K562 (cell line): ENCODE measurements at regions not wholly inside any gene's neighbourhood (a gene's known extent, or its start where the extent isn't known, plus 50 kb on each side); places are given as distances from the start of the nearest gene placed in this dataset.

Source experiments
- ATAC-seq: fragments of 200-7000 bp; cut with Tn5 transposase; 3 replicates; pipeline ENCODE4 v1.9.1; 2020; ENCODE audit warnings: moderate library complexity
- BruUV-seq: library from RNA; stranded (reverse); fragments of 400-500 nt; replicated peaks from 2 replicates; lab custom pipeline; 2021; lab: Mats Ljungman, UMichigan
- CTCF ChIA-PET: fragments of 300-600 bp; formaldehyde crosslinking; extraction: SDS; loops from one replicate; lab custom pipeline; 2021; ENCODE audit warnings: low intra/inter-chr PET ratio; lab: Yijun Ruan, JAX
- POLR2A ChIA-PET: fragments of 300-600, 350-650 bp; sonication (Branson Sonifier 250); formaldehyde crosslinking; extraction: SDS; loops from one replicate; lab custom pipeline; 2021; ENCODE audit warnings: antibody characterized with exemption, inconsistent platforms; lab: Yijun Ruan, JAX
- DNase-seq, 4 experiments: peaks; one replicate each; pipeline versions ENCODE4 v3.0.0 to v3.0.0-alpha.2; 2011 to 2018; ENCODE audit warnings: low spot score in 3 of 4, mixed read lengths in 3 of 4; ENCODE audit errors: extremely low read depth in 1 of 4
- FAIRE-seq: peaks from 2 replicates; lab custom pipeline; 2011; peaks lifted over from hg19 to GRCh38; lab: Jason Lieb, UNC
- H2AFZ ChIP-seq: 2 replicates; pipeline ENCODE4 v1.6.0; 2011; ENCODE audit warnings: low read depth, low read length, control low read depth, inconsistent platforms
- H3K27ac ChIP-seq: fragments of 200-600 bp; 3 replicates; pipeline ENCODE4 v1.8.0; 2011; ENCODE audit warnings: low read depth, mild to moderate bottlenecking, control low read depth, inconsistent platforms, low read length, moderate library complexity, mixed read lengths; ENCODE audit errors: extremely low read depth
- H3K27me3 ChIP-seq, 2 experiments: fragments of 300-600 bp in 1 of 2; 2 replicates in 1 of 2; 3 replicates in 1 of 2; pipeline versions ENCODE4 v1.6.0 to v1.8.0; 2011; ENCODE audit warnings: inconsistent platforms in 2 of 2, low read length in 2 of 2, mild to moderate bottlenecking in 1 of 2, mixed read lengths in 1 of 2, moderate library complexity in 1 of 2; ENCODE audit not compliant: control insufficient read depth in 2 of 2, insufficient read depth in 2 of 2
- H3K36me3 ChIP-seq: fragments of 300-600 bp; 3 replicates; pipeline ENCODE4 v1.8.0; 2011; ENCODE audit warnings: mild to moderate bottlenecking, low read length, inconsistent platforms; ENCODE audit not compliant: control insufficient read depth, insufficient read depth
- H3K4me1 ChIP-seq, 2 experiments: fragments of 200-600 bp in 1 of 2; replicated peaks in 1 of 2; 2 replicates in 1 of 2; 3 replicates in 1 of 2; pipeline versions ENCODE4 v1.5.1 to v1.8.0; 2011; ENCODE audit warnings: inconsistent platforms in 2 of 2, low read length in 2 of 2, mild to moderate bottlenecking in 1 of 2, mixed read lengths in 1 of 2, moderate library complexity in 1 of 2; ENCODE audit not compliant: control insufficient read depth in 2 of 2, insufficient read depth in 2 of 2
- H3K4me2 ChIP-seq: 2 replicates; pipeline ENCODE4 v1.6.1; 2011; ENCODE audit warnings: low read length, control low read depth, inconsistent platforms, mixed read lengths; ENCODE audit not compliant: insufficient read depth
- H3K4me3 ChIP-seq: fragments of 200-600 bp; sonication (generic), shearing (Covaris generic); 2 replicates; pipeline ENCODE4 v1.5.1; 2016; ENCODE audit warnings: control low read depth, inconsistent platforms
- H3K79me2 ChIP-seq: fragments of 200-600 bp; 3 replicates; pipeline ENCODE4 v1.8.0; 2011; ENCODE audit warnings: low read length, inconsistent platforms; ENCODE audit not compliant: control insufficient read depth, insufficient read depth
- H3K9ac ChIP-seq, 2 experiments: 2 replicates each; pipeline versions ENCODE4 v1.6.0 to v1.6.1; 2011; ENCODE audit warnings: low read depth in 2 of 2, low read length in 2 of 2, control low read depth in 1 of 2, inconsistent platforms in 1 of 2, mild to moderate bottlenecking in 1 of 2, mixed read lengths in 1 of 2; ENCODE audit not compliant: insufficient read depth in 1 of 2
- H3K9me1 ChIP-seq: one replicate; pipeline ENCODE4 v1.6.0; 2011; ENCODE audit warnings: inconsistent platforms, mild to moderate bottlenecking, low read length, moderate library complexity; ENCODE audit not compliant: control insufficient read depth, insufficient read depth
- H3K9me3 ChIP-seq: replicated peaks from 2 replicates; pipeline ENCODE4 v1.5.1; 2011; ENCODE audit warnings: low read depth, low read length, inconsistent platforms; ENCODE audit not compliant: control insufficient read depth, insufficient read depth
- H4K20me1 ChIP-seq: replicated peaks from 2 replicates; pipeline ENCODE4 v1.6.1; 2011; ENCODE audit warnings: low read length, inconsistent platforms, mixed read lengths; ENCODE audit not compliant: control insufficient read depth, insufficient read depth
- CEBPG ChIP-seq, 3 experiments: fragments of 200-800 bp in 1 of 3; sonication (Bioruptor generic) in 1 of 3; sonication (generic) in 1 of 3; formaldehyde crosslinking in 1 of 3; IDR thresholded peaks in 2 of 3; conservative IDR thresholded peaks in 1 of 3; 2 replicates each; pipeline versions ENCODE4 v1.6.1 to v1.8.0; 2016 to 2022; ENCODE audit warnings: missing compliant biosample characterization in 2 of 3, missing genetic modification characterization in 2 of 3, mild to moderate bottlenecking in 1 of 3, missing genetic modification reagents in 1 of 3
- CSDE1 ChIP-seq, 2 experiments: fragments of 450-650 bp; IDR thresholded peaks; 2 replicates each; pipeline ENCODE4 v1.6.1; 2016; ENCODE audit warnings: mild to moderate bottlenecking in 1 of 2
- MTA3 ChIP-seq: fragments of 450-650 bp; formaldehyde crosslinking; IDR thresholded peaks from 2 replicates; pipeline ENCODE4 v1.6.1; 2017; ENCODE audit warnings: mild to moderate bottlenecking, borderline replicate concordance
- NBN ChIP-seq: fragments of 450-650 bp; IDR thresholded peaks from 2 replicates; pipeline ENCODE4 v1.6.1; 2016; ENCODE audit warnings: low read depth, mild to moderate bottlenecking
- POLR3G ChIP-seq: IDR thresholded peaks from 2 replicates; pipeline ENCODE4 v1.6.1; 2011; ENCODE audit not compliant: insufficient read length, insufficient replicate concordance; ENCODE audit errors: extremely low read depth
- WGBS: fragments of 100-300 bp; shearing (Covaris generic); methylation state at CpG from one replicate; pipeline ENCODE4 v1.1.6; 2016; ENCODE audit warnings: low coverage, mixed read lengths; ENCODE audit not compliant: insufficient coverage; ENCODE audit errors: missing lambda C conversion rate; 5-methylcytosine and 5-hydroxymethylcytosine counted together
- in situ Hi-C: fragments of 300-500 bp; cut with MboI; formaldehyde crosslinking; loops from 4 replicates; pipeline ENCODE4 v1.15.0; 2018; ENCODE audit warnings: inconsistent platforms, mixed read lengths
- intact Hi-C: fragments of 100-400 bp; cut with micrococcal nuclease; formaldehyde crosslinking; loops from 2 replicates; pipeline ENCODE4 v1.14.2; 2022
- TF ChIP-seq, protein P1 (sequence below): fragments of 450-650 bp; IDR thresholded peaks from 2 replicates; pipeline ENCODE4 v1.7.1; 2018; ENCODE audit warnings: mild to moderate bottlenecking, low read depth; ENCODE audit not compliant: partially characterized antibody

- no TSS peak for BruUV-seq
- POLR2A ChIA-PET = no interaction called here
- H3K36me3 ChIP-seq = no peaks in the 10 kb centered on the region
- TF ChIP-seq CSDE1 (IDR thresholded peaks at IDR 0.05) (no peak), CEBPG (CRISPR knock-in tag; IDR thresholded peaks at IDR 0.05) (no peak), CEBPG (tag; conservative IDR thresholded peaks at IDR 0.05 in 1 of 2, IDR thresholded peaks at IDR 0.05 in 1 of 2) (no peak), MTA3 (no peak), NBN (no peak), POLR3G (no peak)
- TF ChIP-seq, protein P1, sequence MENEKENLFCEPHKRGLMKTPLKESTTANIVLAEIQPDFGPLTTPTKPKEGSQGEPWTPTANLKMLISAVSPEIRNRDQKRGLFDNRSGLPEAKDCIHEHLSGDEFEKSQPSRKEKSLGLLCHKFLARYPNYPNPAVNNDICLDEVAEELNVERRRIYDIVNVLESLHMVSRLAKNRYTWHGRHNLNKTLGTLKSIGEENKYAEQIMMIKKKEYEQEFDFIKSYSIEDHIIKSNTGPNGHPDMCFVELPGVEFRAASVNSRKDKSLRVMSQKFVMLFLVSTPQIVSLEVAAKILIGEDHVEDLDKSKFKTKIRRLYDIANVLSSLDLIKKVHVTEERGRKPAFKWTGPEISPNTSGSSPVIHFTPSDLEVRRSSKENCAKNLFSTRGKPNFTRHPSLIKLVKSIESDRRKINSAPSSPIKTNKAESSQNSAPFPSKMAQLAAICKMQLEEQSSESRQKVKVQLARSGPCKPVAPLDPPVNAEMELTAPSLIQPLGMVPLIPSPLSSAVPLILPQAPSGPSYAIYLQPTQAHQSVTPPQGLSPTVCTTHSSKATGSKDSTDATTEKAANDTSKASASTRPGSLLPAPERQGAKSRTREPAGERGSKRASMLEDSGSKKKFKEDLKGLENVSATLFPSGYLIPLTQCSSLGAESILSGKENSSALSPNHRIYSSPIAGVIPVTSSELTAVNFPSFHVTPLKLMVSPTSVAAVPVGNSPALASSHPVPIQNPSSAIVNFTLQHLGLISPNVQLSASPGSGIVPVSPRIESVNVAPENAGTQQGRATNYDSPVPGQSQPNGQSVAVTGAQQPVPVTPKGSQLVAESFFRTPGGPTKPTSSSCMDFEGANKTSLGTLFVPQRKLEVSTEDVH = no peak
- no peak overlapping the region for H3K4me2 ChIP-seq
- no peak for ATAC-seq
- no peak overlapping the region for H3K9ac ChIP-seq
- H3K4me3 ChIP-seq = no peak overlapping the region
- intact Hi-C loops (no loop called here), in situ Hi-C loops (no loop called here)
- no peaks in the 10 kb centered on the region for H4K20me1 ChIP-seq
- H3K9me1 ChIP-seq = no peaks in the 10 kb centered on the region
- H3K9me3 ChIP-seq = no peaks in the 10 kb centered on the region
- no peak for FAIRE-seq
- no peak for DNase-seq
- H3K27ac ChIP-seq = no peak overlapping the region
- WGBS = 34% methylated on average over 3 of the region's 3 CpGs
- H3K27me3 ChIP-seq = no peaks in the 10 kb centered on the region
- peak overlapping the region; percentile 25; the same call in 1 of the 2 replicates for H2AFZ ChIP-seq
- no peaks in the 10 kb centered on the region for H3K4me1 ChIP-seq
- CTCF ChIA-PET = no interaction called here
- no peaks in the 10 kb centered on the region for H3K79me2 ChIP-seq
Measured at GRCh38 chr2:65878011-65878340, 445.6 kb upstream of the SPRED2 start.
